Pancreas (tissue), 10 donors: ENCODE measurements at regions not wholly inside any gene's neighbourhood (a gene's known extent, or its start where the extent isn't known, plus 50 kb on each side); places are given as distances from the start of the nearest gene placed in this dataset.

Source experiments
- ATAC-seq, 4 donors: fragments of 200-7000 bp; cut with Tn5 transposase; one replicate each; pipeline versions ENCODE4 v1.8.0 to v1.9.1; 2020; ENCODE audit warnings: mild to moderate bottlenecking in 4 of 4, moderate library complexity in 4 of 4
- DNase-seq, 6 donors: peaks; one replicate each; pipeline ENCODE4 v3.0.0-alpha.2; 2020
- FAIRE-seq: peaks from 2 replicates; lab custom pipeline; 2012; peaks lifted over from hg19 to GRCh38; lab: Jason Lieb, UNC
- H3K27ac ChIP-seq, 4 donors: fragments of 200-600 bp; sonication (generic); 1 replicate in 3 of 4; 2 replicates in 1 of 4; pipeline versions ENCODE4 v1.5.0 to v1.8.0; 2020
- H3K27me3 ChIP-seq, 4 donors: fragments of 200-600 bp; one replicate each; pipeline ENCODE4 v1.8.0; 2021
- H3K36me3 ChIP-seq, 3 donors: fragments of 200-600 bp; sonication (generic) in 1 of 3; one replicate each; pipeline versions ENCODE4 v1.5.0 to v1.8.0; 2020 to 2021
- H3K4me1 ChIP-seq, 3 donors: fragments of 200-600 bp; one replicate each; pipeline ENCODE4 v1.8.0; 2021
- H3K4me3 ChIP-seq, 4 donors: fragments of 200-600 bp; sonication (generic) in 2 of 4; one replicate each; pipeline versions ENCODE4 v1.5.0 to v1.8.0; 2020 to 2021
- H3K9me3 ChIP-seq, 4 donors: fragments of 200-600 bp; one replicate each; pipeline ENCODE4 v1.8.0; 2021
- CTCF ChIP-seq, 4 donors: fragments of 200-600 bp; sonication (generic) in 3 of 4; IDR thresholded peaks; one replicate each; pipeline versions ENCODE4 v1.5.0 to v1.8.0; 2021; ENCODE audit warnings: antibody characterized with exemption in 4 of 4
- WGBS, 2 donors: extraction: QIAGEN DNeasy Blood & Tissue Kit; methylation state at CpG; one replicate each; pipeline ENCODE4 v1.1.7; 2013; 5-methylcytosine and 5-hydroxymethylcytosine counted together
- intact Hi-C, 3 donors: fragments of 100-400 bp; cut with DNase I; formaldehyde crosslinking; loops; one replicate each; pipeline versions ENCODE4 v1.11.1 to v1.14.2; 2022
- donor health status: healthy with polysubstance abuse.
- donor health status: DM: no; HTN: no; CAD: no; lungs with moderate emphysema.
- donor health status: DM: no; HTN: no; CAD: no.
- donor health status: control.
- donor health status: control.
- donor health status: Bipolar disorder and iron deficiency.
- donor health status: DM: yes; HTN: yes; CAD: no.
- donor health status: DM: no; HTN: no; CAD: no.
- donor health status: DM: no; HTN: no; CAD: no.
- donor health status: DM: yes; HTN: yes; CAD: no.

- Histone ChIP-seq H3K9me3 (no peaks in the 10 kb centered on the region), H3K27me3 (no peaks in the 10 kb centered on the region), H3K4me3 (no peak overlapping the region), H3K4me1 (peaks cover 0 to 4% (median 0%) of the 10 kb centered on the region in 3 donors), H3K27ac (no peak overlapping the region), H3K36me3 (no peaks in the 10 kb centered on the region)
- no peak for TF ChIP-seq CTCF (IDR thresholded peaks at IDR 0.05)
- 91 to 92% methylated on average over 7 of the region's 7 CpGs for WGBS, 2 donors
- intact Hi-C loops = no loop called here
- no peak for ATAC-seq
- FAIRE-seq = no peak
- DNase-seq = no peak
Observed at GRCh38 chr2:236977852-236978398, 107.8 kb upstream of the COPS8 start.

GRCh38 chr2:236979664-236980063, 106.0 kb upstream of the COPS8 start:
- 89 to 90% methylated on average over 3 of the region's 3 CpGs for WGBS, 2 donors
- no peak for FAIRE-seq

GRCh38 chr2:236980961-236981360, 104.7 kb upstream of the COPS8 start:
- DNase-seq (no peak), ATAC-seq (no peak), FAIRE-seq (no peak)
- no peaks in the 10 kb centered on the region for H3K27me3 ChIP-seq
- no peaks in the 10 kb centered on the region for H3K9me3 ChIP-seq
- H3K4me3 ChIP-seq = no peak overlapping the region
- no peaks in the 10 kb centered on the region for H3K4me1 ChIP-seq
- no peak overlapping the region for H3K27ac ChIP-seq
- TF ChIP-seq CTCF (IDR thresholded peaks at IDR 0.05) = no peak
- intact Hi-C loops = no loop called here
- 91 to 98% methylated on average over 3 of the region's 3 CpGs for WGBS, 2 donors
- H3K36me3 ChIP-seq = no peaks in the 10 kb centered on the region

More at GRCh38 chr2:236979664-236980063, 106.0 kb upstream of the COPS8 start:
- no peak for TF ChIP-seq CTCF (IDR thresholded peaks at IDR 0.05)
- ATAC-seq = no peak
- H3K36me3 ChIP-seq = no peaks in the 10 kb centered on the region
- intact Hi-C loops = no loop called here
- no peak overlapping the region for H3K27ac ChIP-seq
- H3K27me3 ChIP-seq = no peaks in the 10 kb centered on the region
- no peak overlapping the region for H3K4me3 ChIP-seq
- no peaks in the 10 kb centered on the region for H3K9me3 ChIP-seq
- H3K4me1 ChIP-seq = no peaks in the 10 kb centered on the region
- no peak for DNase-seq

GRCh38 chr2:236981701-236982485, 103.8 kb upstream of the COPS8 start:
- Histone ChIP-seq H3K36me3 (no peaks in the 10 kb centered on the region), H3K9me3 (no peaks in the 10 kb centered on the region), H3K27ac (no peak overlapping the region), H3K4me1 (no peaks in the 10 kb centered on the region), H3K27me3 (no peaks in the 10 kb centered on the region), H3K4me3 (no peak overlapping the region)
- no peak for FAIRE-seq
- DNase-seq = no peak
- intact Hi-C loops = no loop called here
- WGBS, 2 donors = 90 to 96% methylated on average over 4 of the region's 4 CpGs
- no peak for TF ChIP-seq CTCF (IDR thresholded peaks at IDR 0.05)
- no peak for ATAC-seq
